ENCODE measurements at regions not wholly inside any gene's neighbourhood (a gene's known extent, or its start where the extent isn't known, plus 50 kb on each side); places are given as distances from the start of the nearest gene placed in this dataset.
A peak's percentile ranks its signal among the peaks of the same experiment; 100 is the strongest.

DNA sequence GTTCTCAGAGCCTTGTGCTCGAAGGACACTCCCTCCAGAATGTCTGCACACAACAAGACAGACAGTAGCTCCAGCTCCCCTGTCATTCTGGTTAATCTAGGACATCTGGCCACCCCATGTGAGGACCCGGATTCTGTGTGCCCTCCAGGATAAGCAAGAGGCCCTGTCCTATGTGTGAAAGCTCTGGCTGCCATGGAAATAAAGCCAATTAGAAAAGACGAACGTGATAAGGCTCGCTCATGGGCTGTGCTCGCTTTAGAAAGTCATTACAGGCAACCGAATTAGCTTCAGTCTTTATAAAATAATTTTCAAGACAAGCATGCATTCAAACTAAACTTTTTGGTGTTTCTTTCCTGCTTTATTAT is 263.4 kb downstream of the INHBA start:
- Histone ChIP-seq H3K36me3 (ENCODE audit: insufficient read depth) (no peaks in the 10 kb centered on the region), H3K27ac (ENCODE audit: low read depth) (no peak overlapping the region), H3K4me1 (ENCODE audit: insufficient read depth) (no peaks in the 10 kb centered on the region), H3K4me3 (no peak overlapping the region), H3F3A (replicated peaks; ENCODE audit: low read depth) (no peaks in the 10 kb centered on the region), H3K9me2 (ENCODE audit: insufficient read depth) (peaks cover 12% of the 10 kb centered on the region), H4K20me1 (replicated peaks; ENCODE audit: insufficient read depth) (no peaks in the 10 kb centered on the region), H2AFZ (peak overlapping the region; percentile 88; the same call in 1 of the 2 replicates), H3K4me2 (no peak overlapping the region), H3K79me2 (replicated peaks; ENCODE audit: insufficient read depth) (no peaks in the 10 kb centered on the region), H3K27me3 (ENCODE audit: insufficient read depth) (no peaks in the 10 kb centered on the region)
- DNase-seq (ENCODE audit: low spot score) (no peak), ATAC-seq (no peak)
- peaks cover 4% of the 10 kb centered on the region for H3K27me3 Mint-ChIP-seq (ENCODE audit: insufficient read depth, low read depth, poor library complexity)
- H3K4me3 Mint-ChIP-seq = no peak overlapping the region
- peaks cover 9% of the 10 kb centered on the region; the same call in 1 of the 3 replicates for H3K36me3 Mint-ChIP-seq (ENCODE audit: low read depth)
- TF ChIP-seq ZNF114 (CRISPR knock-in tag; IDR thresholded peaks at IDR 0.05) (no peak), CREB1 (CRISPR knock-in tag; IDR thresholded peaks at IDR 0.05; ENCODE audit: low read depth) (no peak), ZNF331 (CRISPR knock-in tag; IDR thresholded peaks at IDR 0.05; ENCODE audit: low read depth) (no peak), POLR2AphosphoS5 (IDR thresholded peaks at IDR 0.05; ENCODE audit: low read depth) (no peak), JUNB (IDR thresholded peaks at IDR 0.05; ENCODE audit: unreplicated experiment) (no peak), STAT1 (IDR thresholded peaks at IDR 0.05; ENCODE audit: unreplicated experiment) (no peak), EZH2 (IDR thresholded peaks at IDR 0.05; ENCODE audit: low read depth, unreplicated experiment) (no peak), EZH2phosphoT487 (IDR thresholded peaks at IDR 0.05; ENCODE audit: unreplicated experiment) (no peak), REST (IDR thresholded peaks at IDR 0.05; ENCODE audit: unreplicated experiment) (no peak), NANOG (IDR thresholded peaks at IDR 0.05; ENCODE audit: borderline replicate concordance) (no peak)
- TF ChIP-seq, protein P1, sequence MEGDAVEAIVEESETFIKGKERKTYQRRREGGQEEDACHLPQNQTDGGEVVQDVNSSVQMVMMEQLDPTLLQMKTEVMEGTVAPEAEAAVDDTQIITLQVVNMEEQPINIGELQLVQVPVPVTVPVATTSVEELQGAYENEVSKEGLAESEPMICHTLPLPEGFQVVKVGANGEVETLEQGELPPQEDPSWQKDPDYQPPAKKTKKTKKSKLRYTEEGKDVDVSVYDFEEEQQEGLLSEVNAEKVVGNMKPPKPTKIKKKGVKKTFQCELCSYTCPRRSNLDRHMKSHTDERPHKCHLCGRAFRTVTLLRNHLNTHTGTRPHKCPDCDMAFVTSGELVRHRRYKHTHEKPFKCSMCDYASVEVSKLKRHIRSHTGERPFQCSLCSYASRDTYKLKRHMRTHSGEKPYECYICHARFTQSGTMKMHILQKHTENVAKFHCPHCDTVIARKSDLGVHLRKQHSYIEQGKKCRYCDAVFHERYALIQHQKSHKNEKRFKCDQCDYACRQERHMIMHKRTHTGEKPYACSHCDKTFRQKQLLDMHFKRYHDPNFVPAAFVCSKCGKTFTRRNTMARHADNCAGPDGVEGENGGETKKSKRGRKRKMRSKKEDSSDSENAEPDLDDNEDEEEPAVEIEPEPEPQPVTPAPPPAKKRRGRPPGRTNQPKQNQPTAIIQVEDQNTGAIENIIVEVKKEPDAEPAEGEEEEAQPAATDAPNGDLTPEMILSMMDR (conservative IDR thresholded peaks at IDR 0.05; ENCODE audit: low read depth in 2 of 2) = no peak
- TF ChIP-seq, protein P2, sequence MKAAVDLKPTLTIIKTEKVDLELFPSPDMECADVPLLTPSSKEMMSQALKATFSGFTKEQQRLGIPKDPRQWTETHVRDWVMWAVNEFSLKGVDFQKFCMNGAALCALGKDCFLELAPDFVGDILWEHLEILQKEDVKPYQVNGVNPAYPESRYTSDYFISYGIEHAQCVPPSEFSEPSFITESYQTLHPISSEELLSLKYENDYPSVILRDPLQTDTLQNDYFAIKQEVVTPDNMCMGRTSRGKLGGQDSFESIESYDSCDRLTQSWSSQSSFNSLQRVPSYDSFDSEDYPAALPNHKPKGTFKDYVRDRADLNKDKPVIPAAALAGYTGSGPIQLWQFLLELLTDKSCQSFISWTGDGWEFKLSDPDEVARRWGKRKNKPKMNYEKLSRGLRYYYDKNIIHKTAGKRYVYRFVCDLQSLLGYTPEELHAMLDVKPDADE (IDR thresholded peaks at IDR 0.05) = no peak
- TF ChIP-seq, protein P3, sequence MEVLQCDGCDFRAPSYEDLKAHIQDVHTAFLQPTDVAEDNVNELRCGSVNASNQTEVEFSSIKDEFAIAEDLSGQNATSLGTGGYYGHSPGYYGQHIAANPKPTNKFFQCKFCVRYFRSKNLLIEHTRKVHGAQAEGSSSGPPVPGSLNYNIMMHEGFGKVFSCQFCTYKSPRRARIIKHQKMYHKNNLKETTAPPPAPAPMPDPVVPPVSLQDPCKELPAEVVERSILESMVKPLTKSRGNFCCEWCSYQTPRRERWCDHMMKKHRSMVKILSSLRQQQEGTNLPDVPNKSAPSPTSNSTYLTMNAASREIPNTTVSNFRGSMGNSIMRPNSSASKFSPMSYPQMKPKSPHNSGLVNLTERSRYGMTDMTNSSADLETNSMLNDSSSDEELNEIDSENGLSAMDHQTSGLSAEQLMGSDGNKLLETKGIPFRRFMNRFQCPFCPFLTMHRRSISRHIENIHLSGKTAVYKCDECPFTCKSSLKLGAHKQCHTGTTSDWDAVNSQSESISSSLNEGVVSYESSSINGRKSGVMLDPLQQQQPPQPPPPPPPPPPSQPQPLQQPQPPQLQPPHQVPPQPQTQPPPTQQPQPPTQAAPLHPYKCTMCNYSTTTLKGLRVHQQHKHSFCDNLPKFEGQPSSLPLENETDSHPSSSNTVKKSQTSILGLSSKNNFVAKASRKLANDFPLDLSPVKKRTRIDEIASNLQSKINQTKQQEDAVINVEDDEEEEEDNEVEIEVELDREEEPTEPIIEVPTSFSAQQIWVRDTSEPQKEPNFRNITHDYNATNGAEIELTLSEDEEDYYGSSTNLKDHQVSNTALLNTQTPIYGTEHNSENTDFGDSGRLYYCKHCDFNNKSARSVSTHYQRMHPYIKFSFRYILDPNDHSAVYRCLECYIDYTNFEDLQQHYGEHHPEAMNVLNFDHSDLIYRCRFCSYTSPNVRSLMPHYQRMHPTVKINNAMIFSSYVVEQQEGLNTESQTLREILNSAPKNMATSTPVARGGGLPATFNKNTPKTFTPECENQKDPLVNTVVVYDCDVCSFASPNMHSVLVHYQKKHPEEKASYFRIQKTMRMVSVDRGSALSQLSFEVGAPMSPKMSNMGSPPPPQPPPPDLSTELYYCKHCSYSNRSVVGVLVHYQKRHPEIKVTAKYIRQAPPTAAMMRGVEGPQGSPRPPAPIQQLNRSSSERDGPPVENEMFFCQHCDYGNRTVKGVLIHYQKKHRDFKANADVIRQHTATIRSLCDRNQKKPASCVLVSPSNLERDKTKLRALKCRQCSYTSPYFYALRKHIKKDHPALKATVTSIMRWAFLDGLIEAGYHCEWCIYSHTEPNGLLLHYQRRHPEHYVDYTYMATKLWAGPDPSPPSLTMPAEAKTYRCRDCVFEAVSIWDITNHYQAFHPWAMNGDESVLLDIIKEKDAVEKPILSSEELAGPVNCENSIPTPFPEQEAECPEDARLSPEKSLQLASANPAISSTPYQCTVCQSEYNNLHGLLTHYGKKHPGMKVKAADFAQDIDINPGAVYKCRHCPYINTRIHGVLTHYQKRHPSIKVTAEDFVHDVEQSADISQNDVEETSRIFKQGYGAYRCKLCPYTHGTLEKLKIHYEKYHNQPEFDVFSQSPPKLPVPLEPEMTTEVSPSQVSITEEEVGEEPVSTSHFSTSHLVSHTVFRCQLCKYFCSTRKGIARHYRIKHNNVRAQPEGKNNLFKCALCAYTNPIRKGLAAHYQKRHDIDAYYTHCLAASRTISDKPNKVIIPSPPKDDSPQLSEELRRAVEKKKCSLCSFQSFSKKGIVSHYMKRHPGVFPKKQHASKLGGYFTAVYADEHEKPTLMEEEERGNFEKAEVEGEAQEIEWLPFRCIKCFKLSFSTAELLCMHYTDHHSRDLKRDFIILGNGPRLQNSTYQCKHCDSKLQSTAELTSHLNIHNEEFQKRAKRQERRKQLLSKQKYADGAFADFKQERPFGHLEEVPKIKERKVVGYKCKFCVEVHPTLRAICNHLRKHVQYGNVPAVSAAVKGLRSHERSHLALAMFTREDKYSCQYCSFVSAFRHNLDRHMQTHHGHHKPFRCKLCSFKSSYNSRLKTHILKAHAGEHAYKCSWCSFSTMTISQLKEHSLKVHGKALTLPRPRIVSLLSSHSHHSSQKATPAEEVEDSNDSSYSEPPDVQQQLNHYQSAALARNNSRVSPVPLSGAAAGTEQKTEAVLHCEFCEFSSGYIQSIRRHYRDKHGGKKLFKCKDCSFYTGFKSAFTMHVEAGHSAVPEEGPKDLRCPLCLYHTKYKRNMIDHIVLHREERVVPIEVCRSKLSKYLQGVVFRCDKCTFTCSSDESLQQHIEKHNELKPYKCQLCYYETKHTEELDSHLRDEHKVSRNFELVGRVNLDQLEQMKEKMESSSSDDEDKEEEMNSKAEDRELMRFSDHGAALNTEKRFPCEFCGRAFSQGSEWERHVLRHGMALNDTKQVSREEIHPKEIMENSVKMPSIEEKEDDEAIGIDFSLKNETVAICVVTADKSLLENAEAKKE (CRISPR knock-in tag; IDR thresholded peaks at IDR 0.05) = no peak
- peaks cover 2% of the 10 kb centered on the region; the same call in 1 of the 3 replicates for H3K4me1 Mint-ChIP-seq
- H3K9me3 Mint-ChIP-seq = peaks cover 7% of the 10 kb centered on the region; the same call in 2 of the 3 replicates
- H3K27ac Mint-ChIP-seq = no peak overlapping the region

All from GM23338 (cell line).